ENCODE measurements at regions not wholly inside any gene's neighbourhood (a gene's known extent, or its start where the extent isn't known, plus 50 kb on each side); places are given as distances from the start of the nearest gene placed in this dataset.
A peak's percentile ranks its signal among the peaks of the same experiment; 100 is the strongest.
"Not testable (repeated sequence)": the region's sequence is repeated elsewhere in the genome, so short reads cannot be mapped to it uniquely, and the experiment has no call there.

- ChIA-PET CTCF (no interaction called here), POLR2A (ENCODE audit: low non-redundant PET) (no interaction called here)
- intact Hi-C loops (cut with micrococcal nuclease; ENCODE audit: unreplicated experiment): no loop called here
- H3K9me3 ChIP-seq (ENCODE audit: low read depth, low read length, poor library complexity, severe bottlenecking): no peaks in the 10 kb centered on the region
- TF ChIP-seq, protein P1, sequence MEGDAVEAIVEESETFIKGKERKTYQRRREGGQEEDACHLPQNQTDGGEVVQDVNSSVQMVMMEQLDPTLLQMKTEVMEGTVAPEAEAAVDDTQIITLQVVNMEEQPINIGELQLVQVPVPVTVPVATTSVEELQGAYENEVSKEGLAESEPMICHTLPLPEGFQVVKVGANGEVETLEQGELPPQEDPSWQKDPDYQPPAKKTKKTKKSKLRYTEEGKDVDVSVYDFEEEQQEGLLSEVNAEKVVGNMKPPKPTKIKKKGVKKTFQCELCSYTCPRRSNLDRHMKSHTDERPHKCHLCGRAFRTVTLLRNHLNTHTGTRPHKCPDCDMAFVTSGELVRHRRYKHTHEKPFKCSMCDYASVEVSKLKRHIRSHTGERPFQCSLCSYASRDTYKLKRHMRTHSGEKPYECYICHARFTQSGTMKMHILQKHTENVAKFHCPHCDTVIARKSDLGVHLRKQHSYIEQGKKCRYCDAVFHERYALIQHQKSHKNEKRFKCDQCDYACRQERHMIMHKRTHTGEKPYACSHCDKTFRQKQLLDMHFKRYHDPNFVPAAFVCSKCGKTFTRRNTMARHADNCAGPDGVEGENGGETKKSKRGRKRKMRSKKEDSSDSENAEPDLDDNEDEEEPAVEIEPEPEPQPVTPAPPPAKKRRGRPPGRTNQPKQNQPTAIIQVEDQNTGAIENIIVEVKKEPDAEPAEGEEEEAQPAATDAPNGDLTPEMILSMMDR (conservative IDR thresholded peaks at IDR 0.05; ENCODE audit: low read depth, low read length): no peak
- TF ChIP-seq EZH2 (IDR thresholded peaks at IDR 0.05; ENCODE audit: borderline replicate concordance, low read depth, low read length, poor library complexity, severe bottlenecking): no peak
- BruUV-seq (replicated peaks): no TSS peak
- H3K36me3 ChIP-seq (ENCODE audit: insufficient read depth, low read length, poor library complexity, severe bottlenecking): no peaks in the 10 kb centered on the region
- H3K27me3 ChIP-seq (replicated peaks; ENCODE audit: insufficient read depth, low read depth, low read length, poor library complexity): no peaks in the 10 kb centered on the region
- peak; percentile 31 for DNase-seq (ENCODE audit: low spot score)
- no peaks in the 10 kb centered on the region for H3K4me1 ChIP-seq (ENCODE audit: insufficient read depth, low read length, poor library complexity, severe bottlenecking)
- no peak overlapping the region for H3K27ac ChIP-seq (ENCODE audit: low read depth, low read length, poor library complexity, severe bottlenecking)
- H3K4me3 ChIP-seq (ENCODE audit: low read depth, low read length, poor library complexity, severe bottlenecking): no peak overlapping the region
Measured at GRCh38 chr14:42980419-42980818, 1373.7 kb downstream of the LRFN5 start.

DNA sequence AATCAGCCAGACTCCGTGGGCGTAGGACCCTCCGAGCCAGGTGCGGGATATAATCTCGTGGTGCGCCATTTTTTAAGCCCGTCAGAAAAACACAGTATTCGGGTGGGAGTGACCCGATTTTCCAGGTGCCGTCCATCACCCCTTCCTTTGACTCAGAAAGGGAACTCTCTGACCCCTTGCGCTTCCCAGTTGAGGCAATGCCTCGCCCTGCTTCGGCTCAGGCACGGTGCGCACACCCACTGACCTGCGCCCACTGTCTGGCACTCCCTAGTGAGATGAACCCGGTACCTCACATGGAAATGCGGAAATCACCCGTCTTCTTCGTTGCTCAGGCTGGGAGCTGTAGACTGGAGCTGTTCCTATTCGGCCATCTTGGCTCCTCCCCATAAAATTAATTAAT, 1366.5 kb downstream of the LRFN5 start:
- H3K27ac ChIP-seq (ENCODE audit: low read depth, low read length, poor library complexity, severe bottlenecking); H3K9me3 ChIP-seq (ENCODE audit: low read depth, low read length, poor library complexity, severe bottlenecking); BruUV-seq (replicated peaks); POLR2A ChIA-PET (ENCODE audit: low non-redundant PET); DNase-seq (ENCODE audit: low spot score); H3K4me3 ChIP-seq (ENCODE audit: low read depth, low read length, poor library complexity, severe bottlenecking); H3K27me3 ChIP-seq (replicated peaks; ENCODE audit: insufficient read depth, low read depth, low read length, poor library complexity); H3K36me3 ChIP-seq (ENCODE audit: insufficient read depth, low read length, poor library complexity, severe bottlenecking); intact Hi-C loops (cut with micrococcal nuclease; ENCODE audit: unreplicated experiment); H3K4me1 ChIP-seq (ENCODE audit: insufficient read depth, low read length, poor library complexity, severe bottlenecking); CTCF ChIA-PET: not testable (repeated sequence)

GRCh38 chr14:42965512-42965911, 1358.8 kb downstream of the LRFN5 start:
- BruUV-seq (replicated peaks): no TSS peak
- Histone ChIP-seq H3K9me3 (ENCODE audit: low read depth, low read length, poor library complexity, severe bottlenecking) (no peaks in the 10 kb centered on the region), H3K4me1 (ENCODE audit: insufficient read depth, low read length, poor library complexity, severe bottlenecking) (no peaks in the 10 kb centered on the region), H3K27ac (ENCODE audit: low read depth, low read length, poor library complexity, severe bottlenecking) (no peak overlapping the region), H3K36me3 (ENCODE audit: insufficient read depth, low read length, poor library complexity, severe bottlenecking) (no peaks in the 10 kb centered on the region), H3K4me3 (ENCODE audit: low read depth, low read length, poor library complexity, severe bottlenecking) (no peak overlapping the region), H3K27me3 (replicated peaks; ENCODE audit: insufficient read depth, low read depth, low read length, poor library complexity) (no peaks in the 10 kb centered on the region)
- ChIA-PET CTCF (no interaction called here), POLR2A (ENCODE audit: low non-redundant PET) (no interaction called here)
- intact Hi-C loops (cut with micrococcal nuclease; ENCODE audit: unreplicated experiment): no loop called here
- no peak for DNase-seq (ENCODE audit: low spot score)
- TF ChIP-seq, protein P1 (conservative IDR thresholded peaks at IDR 0.05; ENCODE audit: low read depth, low read length): no peak
- TF ChIP-seq EZH2 (IDR thresholded peaks at IDR 0.05; ENCODE audit: borderline replicate concordance, low read depth, low read length, poor library complexity, severe bottlenecking): no peak

DNA sequence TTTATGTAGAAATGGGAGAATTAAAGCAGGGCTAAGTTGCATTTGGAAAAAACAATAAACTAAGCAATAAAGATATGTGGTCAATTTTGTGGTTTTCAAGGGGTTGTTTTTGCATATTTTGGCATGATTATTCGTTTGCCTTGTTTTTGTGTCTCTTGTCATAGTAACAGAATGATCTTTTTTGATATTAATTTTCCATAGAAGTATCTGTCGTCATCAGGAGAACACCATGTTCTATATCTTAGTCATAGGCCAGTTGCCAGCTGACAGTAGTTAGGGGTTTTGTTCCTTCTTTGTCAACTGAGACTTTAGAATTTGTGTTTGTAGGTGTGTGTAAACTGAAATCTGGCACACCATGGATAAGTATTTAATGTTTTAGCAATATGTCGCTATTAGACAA, 1354.8 kb downstream of the LRFN5 start:
- POLR2A ChIA-PET (ENCODE audit: low non-redundant PET): no interaction called here
- H3K36me3 ChIP-seq (ENCODE audit: insufficient read depth, low read length, poor library complexity, severe bottlenecking): no peaks in the 10 kb centered on the region
- no peak overlapping the region for H3K4me3 ChIP-seq (ENCODE audit: low read depth, low read length, poor library complexity, severe bottlenecking)
- no peaks in the 10 kb centered on the region for H3K4me1 ChIP-seq (ENCODE audit: insufficient read depth, low read length, poor library complexity, severe bottlenecking)
- no TSS peak for BruUV-seq (replicated peaks)
- intact Hi-C loops (cut with micrococcal nuclease; ENCODE audit: unreplicated experiment): no loop called here
- H3K9me3 ChIP-seq (ENCODE audit: low read depth, low read length, poor library complexity, severe bottlenecking): no peaks in the 10 kb centered on the region
- DNase-seq (ENCODE audit: low spot score): no peak
- H3K27ac ChIP-seq (ENCODE audit: low read depth, low read length, poor library complexity, severe bottlenecking): no peak overlapping the region
- CTCF ChIA-PET: no interaction called here
- TF ChIP-seq, protein P1 (conservative IDR thresholded peaks at IDR 0.05; ENCODE audit: low read depth, low read length): no peak
- TF ChIP-seq EZH2 (IDR thresholded peaks at IDR 0.05; ENCODE audit: borderline replicate concordance, low read depth, low read length, poor library complexity, severe bottlenecking): no peak
- no peaks in the 10 kb centered on the region for H3K27me3 ChIP-seq (replicated peaks; ENCODE audit: insufficient read depth, low read depth, low read length, poor library complexity)
